NCI-H2171 treated with DMSO at 0.1 percent for 48 hours (cell line): ENCODE measurements at regions not wholly inside any gene's neighbourhood (a gene's known extent, or its start where the extent isn't known, plus 50 kb on each side); places are given as distances from the start of the nearest gene placed in this dataset.

Experiments used
- DNase-seq: peaks from one replicate; lab custom pipeline; 2025; lab: John Stamatoyannopoulos, UW

DNA sequence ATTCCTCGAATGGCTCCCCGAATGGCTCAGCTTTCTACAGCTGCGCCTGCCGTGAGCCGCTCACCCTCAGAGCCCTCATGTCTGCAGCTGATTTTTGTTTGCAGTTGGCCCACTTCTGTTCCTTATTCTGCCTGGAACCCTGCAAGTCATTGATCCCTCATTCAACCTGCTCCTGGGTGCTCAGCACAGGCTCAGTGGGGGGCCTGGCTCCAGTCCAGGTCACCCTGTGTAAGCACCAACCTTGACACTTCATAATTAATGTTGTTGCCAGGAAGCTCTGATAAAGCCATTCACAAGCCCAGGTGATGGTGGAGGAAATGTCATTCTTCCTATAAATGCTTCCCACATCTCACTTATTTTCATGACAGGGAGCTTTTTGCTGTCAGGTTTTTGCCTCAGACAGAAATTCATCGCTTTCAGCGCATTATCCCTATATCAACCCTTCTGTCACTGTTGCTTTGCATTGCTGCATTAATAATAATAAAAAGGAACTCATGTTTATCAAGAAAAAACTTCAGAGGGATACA is 85.7 kb downstream of the F11 start:
- no peak for DNase-seq

DNA sequence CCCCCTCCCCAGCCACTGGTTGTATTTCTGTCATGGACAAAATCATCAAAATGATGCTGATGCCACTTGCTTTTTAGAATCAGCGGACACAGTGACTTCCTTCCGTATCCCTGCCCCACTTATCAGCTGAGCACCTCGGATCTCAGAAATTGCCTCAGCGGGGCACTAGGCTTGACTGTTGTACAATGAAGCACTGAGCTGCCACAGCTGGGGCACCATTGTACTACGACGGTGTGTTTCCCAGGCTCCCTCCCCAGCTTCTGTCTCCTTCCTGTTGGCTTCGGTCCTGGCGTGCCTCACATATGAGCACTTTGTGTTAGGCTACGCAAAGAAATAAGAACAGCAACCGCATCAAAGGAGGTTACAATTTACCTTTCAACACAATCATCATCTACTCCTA is 82.4 kb downstream of the F11 start:
- DNase-seq: no peak

DNA sequence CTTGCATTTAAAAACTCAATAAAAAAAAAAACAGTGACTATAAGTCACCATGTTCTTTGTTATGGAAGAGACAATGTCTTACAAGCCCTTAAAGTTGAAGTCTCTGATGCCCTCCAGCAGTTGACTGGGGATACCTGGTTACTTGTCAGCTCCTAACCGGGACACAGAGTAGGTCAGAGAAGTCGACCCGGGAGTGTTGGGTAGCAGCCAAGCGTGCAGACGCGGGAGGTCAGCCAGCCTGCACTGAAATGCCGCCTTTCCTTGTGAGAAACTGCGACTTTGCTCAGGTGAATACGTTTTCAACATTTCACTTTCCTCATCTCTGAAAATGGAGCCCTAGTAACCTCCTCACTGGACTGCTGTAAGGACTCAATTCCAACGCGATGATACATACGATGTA is 81.8 kb downstream of the F11 start:
- DNase-seq: no peak

DNA sequence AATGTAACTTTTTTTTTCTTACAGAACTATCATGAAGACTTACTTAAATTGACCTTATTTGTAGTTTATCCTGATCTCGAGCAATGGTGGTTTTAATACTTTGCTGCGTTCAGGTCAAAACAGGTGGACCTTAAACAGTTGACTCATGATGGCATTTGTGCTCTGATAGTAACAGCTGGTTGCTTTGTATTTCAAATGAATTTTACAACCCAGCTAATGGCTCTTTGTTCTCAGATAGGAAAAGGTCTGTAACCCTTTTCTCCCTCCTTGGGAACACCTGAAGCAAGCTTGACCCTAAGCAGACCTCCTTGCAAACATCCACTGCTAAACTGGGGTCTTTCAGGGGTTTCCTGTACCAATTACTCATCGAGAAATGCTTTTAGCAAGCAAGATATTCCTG is 79.2 kb downstream of the F11 start:
- DNase-seq: no peak

DNA sequence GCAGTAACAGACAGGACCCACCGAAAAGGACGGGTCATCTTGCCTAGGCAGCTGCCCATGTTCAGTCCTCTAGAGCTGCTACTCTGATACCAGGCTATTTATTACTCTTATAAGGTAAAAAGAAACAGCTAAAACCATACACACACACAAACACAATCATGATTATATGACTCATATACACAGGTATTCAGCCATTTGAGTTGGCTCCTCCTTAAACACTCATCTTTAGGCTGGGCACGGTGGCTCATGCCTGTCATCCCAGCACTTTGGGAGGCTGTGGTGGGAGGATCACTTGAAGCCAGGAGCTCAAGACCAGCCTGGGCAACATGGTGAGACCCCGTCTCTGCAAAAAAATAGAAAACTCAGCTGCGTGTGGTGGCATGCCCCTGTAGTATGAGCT is 76.6 kb downstream of the F11 start:
- no peak for DNase-seq

DNA sequence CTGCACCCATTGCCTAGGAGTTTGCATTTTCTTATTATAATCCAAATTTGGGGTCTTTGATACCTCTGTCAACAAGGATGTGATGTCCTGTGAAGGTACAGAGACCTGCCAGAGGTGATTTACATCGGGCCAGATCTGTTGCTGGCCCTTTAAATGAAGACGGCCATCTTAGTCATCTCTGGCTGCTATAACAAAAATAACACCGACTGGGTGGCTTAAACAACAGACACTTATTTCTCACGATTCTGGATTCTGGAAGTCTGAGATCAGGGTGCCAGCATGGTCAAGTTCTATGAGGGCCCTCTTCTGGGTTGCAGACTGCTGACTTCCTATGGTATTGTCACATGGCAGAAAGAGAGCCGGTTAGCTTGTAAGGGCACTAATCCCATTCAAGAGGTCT is 75.7 kb downstream of the F11 start:
- DNase-seq: no peak
